ENCODE measurements at regions not wholly inside any gene's neighbourhood (a gene's known extent, or its start where the extent isn't known, plus 50 kb on each side); places are given as distances from the start of the nearest gene placed in this dataset.

DNA sequence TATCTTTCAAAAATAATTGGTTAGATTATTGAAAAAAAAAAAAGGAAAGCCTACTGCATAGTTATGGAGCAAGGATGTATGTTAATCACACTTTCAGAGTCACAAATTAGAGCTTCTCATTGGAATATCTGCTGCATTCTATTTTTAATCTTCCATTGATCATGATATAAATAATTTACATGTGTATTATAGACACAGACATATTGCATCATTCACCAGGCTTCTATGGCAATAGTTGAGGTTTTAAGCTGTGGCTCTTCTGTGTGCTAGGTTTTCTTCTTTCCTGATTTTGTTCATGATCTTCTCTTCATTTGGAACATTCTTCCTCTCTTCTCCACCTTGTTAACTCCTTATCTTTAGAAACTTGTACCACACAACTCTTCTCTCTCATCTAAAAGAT is 123.2 kb upstream of the HMCN1 start:
- TF ChIP-seq ZC3H10 (CRISPR knock-in tag; IDR thresholded peaks at IDR 0.05), result no peak
- no peak for TF ChIP-seq POU6F1 (CRISPR knock-in tag; IDR thresholded peaks at IDR 0.05; ENCODE audit: borderline replicate concordance, low read depth)
- no peak for TF ChIP-seq OSR1 (CRISPR knock-in tag; IDR thresholded peaks at IDR 0.05)
- TF ChIP-seq, protein P1, sequence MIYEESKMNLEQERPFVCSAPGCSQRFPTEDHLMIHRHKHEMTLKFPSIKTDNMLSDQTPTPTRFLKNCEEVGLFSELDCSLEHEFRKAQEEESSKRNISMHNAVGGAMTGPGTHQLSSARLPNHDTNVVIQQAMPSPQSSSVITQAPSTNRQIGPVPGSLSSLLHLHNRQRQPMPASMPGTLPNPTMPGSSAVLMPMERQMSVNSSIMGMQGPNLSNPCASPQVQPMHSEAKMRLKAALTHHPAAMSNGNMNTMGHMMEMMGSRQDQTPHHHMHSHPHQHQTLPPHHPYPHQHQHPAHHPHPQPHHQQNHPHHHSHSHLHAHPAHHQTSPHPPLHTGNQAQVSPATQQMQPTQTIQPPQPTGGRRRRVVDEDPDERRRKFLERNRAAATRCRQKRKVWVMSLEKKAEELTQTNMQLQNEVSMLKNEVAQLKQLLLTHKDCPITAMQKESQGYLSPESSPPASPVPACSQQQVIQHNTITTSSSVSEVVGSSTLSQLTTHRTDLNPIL (CRISPR knock-in tag; IDR thresholded peaks at IDR 0.05; ENCODE audit: low read depth), result no peak
- TF ChIP-seq ZNF70 (CRISPR knock-in tag; IDR thresholded peaks at IDR 0.05), result no peak
- no peak for TF ChIP-seq ESRRG (CRISPR knock-in tag; IDR thresholded peaks at IDR 0.05)
- TF ChIP-seq TOX (CRISPR knock-in tag; IDR thresholded peaks at IDR 0.05; ENCODE audit: borderline replicate concordance), result no peak
- TF ChIP-seq ARNTL (CRISPR knock-in tag; IDR thresholded peaks at IDR 0.05; ENCODE audit: borderline replicate concordance, low read depth), result no peak
- no peak for ATAC-seq

DNA sequence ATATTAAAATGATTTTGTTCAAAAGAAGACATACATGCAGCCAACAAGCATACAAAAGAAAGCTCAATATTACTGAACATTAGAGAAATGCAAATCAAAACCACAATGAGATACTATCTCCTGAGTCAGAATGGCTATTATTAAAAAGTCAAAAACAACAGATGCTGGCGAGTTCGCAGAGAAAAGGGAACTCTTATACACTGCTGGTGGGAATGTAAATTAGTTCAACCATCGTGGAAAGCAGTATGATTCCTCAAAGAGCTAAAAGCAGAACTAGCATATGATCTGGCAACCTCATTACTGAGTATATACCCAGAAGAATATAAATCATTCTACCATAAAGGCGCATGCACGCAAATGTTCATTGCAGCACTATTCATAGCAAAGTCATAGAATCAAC is 126.0 kb upstream of the HMCN1 start:
- TF ChIP-seq GLIS3 (CRISPR knock-in tag; IDR thresholded peaks at IDR 0.05), result no peak
- no peak for ATAC-seq

GRCh38 chr1:185603158-185603557 is 131.0 kb upstream of the HMCN1 start:
- no peak for ATAC-seq
- TF ChIP-seq CSDC2 (CRISPR knock-in tag; IDR thresholded peaks at IDR 0.05) (no peak), ZFP30 (CRISPR knock-in tag; IDR thresholded peaks at IDR 0.05) (no peak), OSR1 (CRISPR knock-in tag; IDR thresholded peaks at IDR 0.05) (no peak), SNAI2 (CRISPR knock-in tag; IDR thresholded peaks at IDR 0.05) (no peak), GLIS3 (CRISPR knock-in tag; IDR thresholded peaks at IDR 0.05) (no peak), ZFP3 (CRISPR knock-in tag; IDR thresholded peaks at IDR 0.05) (no peak), ISL1 (CRISPR knock-in tag; IDR thresholded peaks at IDR 0.05) (no peak)
- TF ChIP-seq, protein P2, sequence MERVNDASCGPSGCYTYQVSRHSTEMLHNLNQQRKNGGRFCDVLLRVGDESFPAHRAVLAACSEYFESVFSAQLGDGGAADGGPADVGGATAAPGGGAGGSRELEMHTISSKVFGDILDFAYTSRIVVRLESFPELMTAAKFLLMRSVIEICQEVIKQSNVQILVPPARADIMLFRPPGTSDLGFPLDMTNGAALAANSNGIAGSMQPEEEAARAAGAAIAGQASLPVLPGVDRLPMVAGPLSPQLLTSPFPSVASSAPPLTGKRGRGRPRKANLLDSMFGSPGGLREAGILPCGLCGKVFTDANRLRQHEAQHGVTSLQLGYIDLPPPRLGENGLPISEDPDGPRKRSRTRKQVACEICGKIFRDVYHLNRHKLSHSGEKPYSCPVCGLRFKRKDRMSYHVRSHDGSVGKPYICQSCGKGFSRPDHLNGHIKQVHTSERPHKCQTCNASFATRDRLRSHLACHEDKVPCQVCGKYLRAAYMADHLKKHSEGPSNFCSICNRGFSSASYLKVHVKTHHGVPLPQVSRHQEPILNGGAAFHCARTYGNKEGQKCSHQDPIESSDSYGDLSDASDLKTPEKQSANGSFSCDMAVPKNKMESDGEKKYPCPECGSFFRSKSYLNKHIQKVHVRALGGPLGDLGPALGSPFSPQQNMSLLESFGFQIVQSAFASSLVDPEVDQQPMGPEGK (CRISPR knock-in tag; IDR thresholded peaks at IDR 0.05; ENCODE audit: borderline replicate concordance), result no peak
- TF ChIP-seq, protein P3, sequence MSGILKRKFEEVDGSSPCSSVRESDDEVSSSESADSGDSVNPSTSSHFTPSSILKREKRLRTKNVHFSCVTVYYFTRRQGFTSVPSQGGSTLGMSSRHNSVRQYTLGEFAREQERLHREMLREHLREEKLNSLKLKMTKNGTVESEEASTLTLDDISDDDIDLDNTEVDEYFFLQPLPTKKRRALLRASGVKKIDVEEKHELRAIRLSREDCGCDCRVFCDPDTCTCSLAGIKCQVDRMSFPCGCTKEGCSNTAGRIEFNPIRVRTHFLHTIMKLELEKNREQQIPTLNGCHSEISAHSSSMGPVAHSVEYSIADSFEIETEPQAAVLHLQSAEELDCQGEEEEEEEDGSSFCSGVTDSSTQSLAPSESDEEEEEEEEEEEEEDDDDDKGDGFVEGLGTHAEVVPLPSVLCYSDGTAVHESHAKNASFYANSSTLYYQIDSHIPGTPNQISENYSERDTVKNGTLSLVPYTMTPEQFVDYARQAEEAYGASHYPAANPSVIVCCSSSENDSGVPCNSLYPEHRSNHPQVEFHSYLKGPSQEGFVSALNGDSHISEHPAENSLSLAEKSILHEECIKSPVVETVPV (CRISPR knock-in tag; IDR thresholded peaks at IDR 0.05), result no peak
- TF ChIP-seq, protein P4, sequence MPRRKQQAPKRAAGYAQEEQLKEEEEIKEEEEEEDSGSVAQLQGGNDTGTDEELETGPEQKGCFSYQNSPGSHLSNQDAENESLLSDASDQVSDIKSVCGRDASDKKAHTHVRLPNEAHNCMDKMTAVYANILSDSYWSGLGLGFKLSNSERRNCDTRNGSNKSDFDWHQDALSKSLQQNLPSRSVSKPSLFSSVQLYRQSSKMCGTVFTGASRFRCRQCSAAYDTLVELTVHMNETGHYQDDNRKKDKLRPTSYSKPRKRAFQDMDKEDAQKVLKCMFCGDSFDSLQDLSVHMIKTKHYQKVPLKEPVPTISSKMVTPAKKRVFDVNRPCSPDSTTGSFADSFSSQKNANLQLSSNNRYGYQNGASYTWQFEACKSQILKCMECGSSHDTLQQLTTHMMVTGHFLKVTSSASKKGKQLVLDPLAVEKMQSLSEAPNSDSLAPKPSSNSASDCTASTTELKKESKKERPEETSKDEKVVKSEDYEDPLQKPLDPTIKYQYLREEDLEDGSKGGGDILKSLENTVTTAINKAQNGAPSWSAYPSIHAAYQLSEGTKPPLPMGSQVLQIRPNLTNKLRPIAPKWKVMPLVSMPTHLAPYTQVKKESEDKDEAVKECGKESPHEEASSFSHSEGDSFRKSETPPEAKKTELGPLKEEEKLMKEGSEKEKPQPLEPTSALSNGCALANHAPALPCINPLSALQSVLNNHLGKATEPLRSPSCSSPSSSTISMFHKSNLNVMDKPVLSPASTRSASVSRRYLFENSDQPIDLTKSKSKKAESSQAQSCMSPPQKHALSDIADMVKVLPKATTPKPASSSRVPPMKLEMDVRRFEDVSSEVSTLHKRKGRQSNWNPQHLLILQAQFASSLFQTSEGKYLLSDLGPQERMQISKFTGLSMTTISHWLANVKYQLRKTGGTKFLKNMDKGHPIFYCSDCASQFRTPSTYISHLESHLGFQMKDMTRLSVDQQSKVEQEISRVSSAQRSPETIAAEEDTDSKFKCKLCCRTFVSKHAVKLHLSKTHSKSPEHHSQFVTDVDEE (CRISPR knock-in tag; IDR thresholded peaks at IDR 0.05), result no peak

DNA sequence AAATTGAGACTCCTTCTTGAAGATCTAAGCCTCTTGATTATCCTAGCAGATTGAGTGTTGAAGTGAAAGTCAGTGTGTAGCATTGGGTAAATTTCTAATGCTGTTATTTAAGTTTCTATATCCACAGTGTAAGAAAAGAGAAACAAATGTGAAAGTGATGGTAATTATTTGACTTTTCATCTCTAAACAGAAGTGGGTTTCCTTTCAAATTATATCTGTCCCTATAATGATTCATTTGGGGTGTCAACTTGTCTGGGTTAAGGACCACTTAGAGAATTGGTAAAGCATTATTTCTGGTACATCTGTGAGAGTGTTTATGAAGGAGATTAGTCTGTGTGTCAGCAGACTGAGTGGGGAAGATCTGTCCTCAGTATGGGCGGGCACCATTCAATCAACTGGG is 133.0 kb upstream of the HMCN1 start:
- ATAC-seq, result no peak

DNA sequence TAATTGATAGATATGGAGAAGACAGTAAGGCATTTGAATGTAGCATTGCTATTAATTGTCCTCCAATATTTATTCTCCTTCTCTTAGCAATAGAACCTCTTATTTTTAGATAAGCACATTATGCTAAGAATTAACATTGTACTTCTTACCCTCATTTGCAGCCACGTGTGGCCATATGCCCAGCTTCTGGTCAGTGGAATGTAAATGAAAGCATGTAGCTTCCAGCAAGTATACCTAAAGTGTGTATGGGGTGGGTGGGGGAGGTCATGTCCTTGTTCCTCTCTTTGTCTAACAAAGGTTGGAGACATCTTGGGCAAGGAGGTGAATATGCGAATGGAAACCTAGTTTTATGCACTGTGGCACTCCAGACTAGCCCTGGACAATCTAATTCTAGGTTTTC is 133.6 kb upstream of the HMCN1 start:
- ATAC-seq, result no peak
- TF ChIP-seq ZC3H10 (CRISPR knock-in tag; IDR thresholded peaks at IDR 0.05), result no peak
- TF ChIP-seq SNAI2 (CRISPR knock-in tag; IDR thresholded peaks at IDR 0.05), result no peak
- no peak for TF ChIP-seq ARNTL (CRISPR knock-in tag; IDR thresholded peaks at IDR 0.05; ENCODE audit: borderline replicate concordance, low read depth)
- TF ChIP-seq, protein P2 (CRISPR knock-in tag; IDR thresholded peaks at IDR 0.05; ENCODE audit: borderline replicate concordance), result no peak
- TF ChIP-seq, protein P3 (CRISPR knock-in tag; IDR thresholded peaks at IDR 0.05), result no peak
- no peak for TF ChIP-seq OSR1 (CRISPR knock-in tag; IDR thresholded peaks at IDR 0.05)
- TF ChIP-seq ZNF8 (CRISPR knock-in tag; IDR thresholded peaks at IDR 0.05), result no peak
- TF ChIP-seq ISL1 (CRISPR knock-in tag; IDR thresholded peaks at IDR 0.05), result no peak
- TF ChIP-seq TOX (CRISPR knock-in tag; IDR thresholded peaks at IDR 0.05; ENCODE audit: borderline replicate concordance), result no peak
- TF ChIP-seq ZNF565 (CRISPR knock-in tag; conservative IDR thresholded peaks at IDR 0.05; ENCODE audit: low read depth), result no peak
- TF ChIP-seq ZFP30 (CRISPR knock-in tag; IDR thresholded peaks at IDR 0.05), result no peak
- no peak for TF ChIP-seq TCF4 (CRISPR knock-in tag; IDR thresholded peaks at IDR 0.05; ENCODE audit: borderline replicate concordance)

More for the DNA sequence above, 133.0 kb upstream of the HMCN1 start:
- TF ChIP-seq CSDC2 (CRISPR knock-in tag; IDR thresholded peaks at IDR 0.05), result no peak

All from SK-N-SH treated with all-trans-retinoic acid at 6 μM for 48 hours (cell line).